Fibroblast of lung (primary cell): ENCODE measurements at regions not wholly inside any gene's neighbourhood (a gene's known extent, or its start where the extent isn't known, plus 50 kb on each side); places are given as distances from the start of the nearest gene placed in this dataset.
"Not testable (repeated sequence)": the region's sequence is repeated elsewhere in the genome, so short reads cannot be mapped to it uniquely, and the experiment has no call there.

Source experiments
- DNase-seq, 2 donors: peaks; one replicate each; pipeline versions ENCODE4 v3.0.0 to v3.0.0-alpha.2; 2010; ENCODE audit warnings: low read depth in 2 of 2
- H2AFZ ChIP-seq: 2 replicates; pipeline ENCODE4 v1.5.1; 2012; ENCODE audit warnings: low read length, control low read depth, inconsistent platforms
- H3K27ac ChIP-seq: 2 replicates; pipeline ENCODE4 v1.5.1; 2011; ENCODE audit warnings: low read length, control low read depth; ENCODE audit not compliant: insufficient read depth
- H3K27me3 ChIP-seq: 2 replicates; pipeline ENCODE4 v1.5.1; 2011; ENCODE audit warnings: mild to moderate bottlenecking, low read length; ENCODE audit not compliant: control insufficient read depth, insufficient read depth
- H3K36me3 ChIP-seq: 2 replicates; pipeline ENCODE4 v1.5.1; 2011; ENCODE audit warnings: low read length; ENCODE audit not compliant: control insufficient read depth, insufficient read depth
- H3K4me1 ChIP-seq: 2 replicates; pipeline ENCODE4 v1.5.1; 2011; ENCODE audit warnings: low read length; ENCODE audit not compliant: control insufficient read depth, insufficient read depth; ENCODE audit errors: extremely low read depth
- H3K4me2 ChIP-seq: 2 replicates; pipeline ENCODE4 v1.5.1; 2011; ENCODE audit warnings: low read length, control low read depth; ENCODE audit not compliant: insufficient read depth; ENCODE audit errors: extremely low read depth
- H3K4me3 ChIP-seq, 4 experiments: fragments of 200-600 bp in 1 of 4; sonication (generic) in 1 of 4; replicated peaks in 1 of 4; 2 replicates each; pipeline ENCODE4 v1.5.1; 2011 to 2016; ENCODE audit warnings: low read length in 4 of 4, low read depth in 3 of 4, mild to moderate bottlenecking in 3 of 4, control low read depth in 2 of 4, inconsistent platforms in 1 of 4, mixed read lengths in 1 of 4; ENCODE audit not compliant: insufficient read depth in 1 of 4; ENCODE audit errors: control extremely low read depth in 1 of 4
- H3K79me2 ChIP-seq: 2 replicates; pipeline ENCODE4 v1.5.1; 2012; ENCODE audit warnings: mild to moderate bottlenecking, low read length, inconsistent platforms; ENCODE audit not compliant: control insufficient read depth, insufficient read depth
- H3K9ac ChIP-seq: 2 replicates; pipeline ENCODE4 v1.5.1; 2011; ENCODE audit warnings: mild to moderate bottlenecking, low read length, control low read depth; ENCODE audit not compliant: insufficient read depth
- H3K9me3 ChIP-seq: 2 replicates; pipeline ENCODE4 v1.5.1; 2012; ENCODE audit warnings: low read depth, low read length; ENCODE audit not compliant: control insufficient read depth, insufficient read depth
- H4K20me1 ChIP-seq: 2 replicates; pipeline ENCODE4 v1.5.1; 2011; ENCODE audit warnings: low read length; ENCODE audit not compliant: control insufficient read depth, insufficient read depth; ENCODE audit errors: extremely low read depth
- EZH2 ChIP-seq: IDR thresholded peaks from 2 replicates; pipeline ENCODE4 v1.5.1; 2012; ENCODE audit warnings: low read length, control low read depth, mild to moderate bottlenecking; ENCODE audit errors: missing control alignments
- TF ChIP-seq, protein P1 (sequence below), 2 donors: IDR thresholded peaks in 1 of 2; conservative IDR thresholded peaks in 1 of 2; 1 replicate in 1 of 2; 2 replicates in 1 of 2; pipeline ENCODE4 v1.5.1; 2011 to 2012; ENCODE audit warnings: low read length in 2 of 2, control low read depth in 1 of 2, inconsistent platforms in 1 of 2, low read depth in 1 of 2, mild to moderate bottlenecking in 1 of 2

DNA sequence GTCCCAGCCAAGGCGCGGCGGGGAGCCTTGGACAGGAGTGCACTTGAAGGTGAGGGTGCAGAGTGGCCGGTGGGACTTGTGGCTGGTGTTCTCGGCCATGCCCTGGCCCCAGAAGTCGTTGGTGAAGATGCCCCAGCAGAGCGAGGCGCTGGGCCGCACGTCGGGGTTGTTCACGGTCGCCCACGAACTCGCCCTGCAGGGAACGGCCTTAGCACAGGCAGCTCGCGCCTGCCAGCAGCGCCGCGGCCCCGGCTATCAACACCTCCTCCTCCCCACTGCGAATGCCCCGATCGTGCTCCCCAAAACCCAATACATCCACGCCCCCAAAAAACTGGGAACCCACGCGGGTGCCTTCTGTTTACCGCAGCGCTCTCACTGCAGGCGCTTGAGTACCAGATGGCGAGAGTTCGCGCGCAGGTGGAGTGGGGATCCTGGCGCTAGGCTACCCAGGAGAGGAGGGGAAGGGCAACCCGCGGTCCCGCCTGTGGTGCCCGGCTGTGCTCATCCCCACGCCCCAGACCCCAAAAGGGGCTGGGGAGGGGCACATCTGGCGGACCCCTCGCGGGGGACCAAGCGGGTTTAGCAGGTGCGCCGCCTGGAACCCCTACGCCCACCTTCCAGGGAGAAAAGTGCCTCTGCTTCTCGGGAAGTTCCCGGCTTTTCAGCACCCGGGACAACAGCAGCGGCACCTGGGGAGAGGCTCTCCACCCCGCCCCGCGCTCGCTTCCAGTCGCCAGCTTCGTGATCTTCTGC lies 386.3 kb upstream of the TMTC1 start:
- Histone ChIP-seq H2AFZ (no peak overlapping the region), H3K79me2 (no peaks in the 10 kb centered on the region), H4K20me1 (no peaks in the 10 kb centered on the region), H3K27me3 (peaks cover 3% of the 10 kb centered on the region), H3K36me3 (no peaks in the 10 kb centered on the region), H3K9me3 (no peaks in the 10 kb centered on the region), H3K4me2 (no peak overlapping the region), H3K9ac (no peak overlapping the region), H3K4me3 (no peak overlapping the region), H3K27ac (no peak overlapping the region), H3K4me1 (no peaks in the 10 kb centered on the region)
- peak in 1 of 2 donors; percentile 14 for DNase-seq
- TF ChIP-seq, protein P1, sequence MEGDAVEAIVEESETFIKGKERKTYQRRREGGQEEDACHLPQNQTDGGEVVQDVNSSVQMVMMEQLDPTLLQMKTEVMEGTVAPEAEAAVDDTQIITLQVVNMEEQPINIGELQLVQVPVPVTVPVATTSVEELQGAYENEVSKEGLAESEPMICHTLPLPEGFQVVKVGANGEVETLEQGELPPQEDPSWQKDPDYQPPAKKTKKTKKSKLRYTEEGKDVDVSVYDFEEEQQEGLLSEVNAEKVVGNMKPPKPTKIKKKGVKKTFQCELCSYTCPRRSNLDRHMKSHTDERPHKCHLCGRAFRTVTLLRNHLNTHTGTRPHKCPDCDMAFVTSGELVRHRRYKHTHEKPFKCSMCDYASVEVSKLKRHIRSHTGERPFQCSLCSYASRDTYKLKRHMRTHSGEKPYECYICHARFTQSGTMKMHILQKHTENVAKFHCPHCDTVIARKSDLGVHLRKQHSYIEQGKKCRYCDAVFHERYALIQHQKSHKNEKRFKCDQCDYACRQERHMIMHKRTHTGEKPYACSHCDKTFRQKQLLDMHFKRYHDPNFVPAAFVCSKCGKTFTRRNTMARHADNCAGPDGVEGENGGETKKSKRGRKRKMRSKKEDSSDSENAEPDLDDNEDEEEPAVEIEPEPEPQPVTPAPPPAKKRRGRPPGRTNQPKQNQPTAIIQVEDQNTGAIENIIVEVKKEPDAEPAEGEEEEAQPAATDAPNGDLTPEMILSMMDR (conservative IDR thresholded peaks at IDR 0.05 in 1 of 2, IDR thresholded peaks at IDR 0.05 in 1 of 2; ENCODE audit: low read depth in 1 of 2, low read length in 2 of 2), result no peak
- no peak for TF ChIP-seq EZH2

DNA sequence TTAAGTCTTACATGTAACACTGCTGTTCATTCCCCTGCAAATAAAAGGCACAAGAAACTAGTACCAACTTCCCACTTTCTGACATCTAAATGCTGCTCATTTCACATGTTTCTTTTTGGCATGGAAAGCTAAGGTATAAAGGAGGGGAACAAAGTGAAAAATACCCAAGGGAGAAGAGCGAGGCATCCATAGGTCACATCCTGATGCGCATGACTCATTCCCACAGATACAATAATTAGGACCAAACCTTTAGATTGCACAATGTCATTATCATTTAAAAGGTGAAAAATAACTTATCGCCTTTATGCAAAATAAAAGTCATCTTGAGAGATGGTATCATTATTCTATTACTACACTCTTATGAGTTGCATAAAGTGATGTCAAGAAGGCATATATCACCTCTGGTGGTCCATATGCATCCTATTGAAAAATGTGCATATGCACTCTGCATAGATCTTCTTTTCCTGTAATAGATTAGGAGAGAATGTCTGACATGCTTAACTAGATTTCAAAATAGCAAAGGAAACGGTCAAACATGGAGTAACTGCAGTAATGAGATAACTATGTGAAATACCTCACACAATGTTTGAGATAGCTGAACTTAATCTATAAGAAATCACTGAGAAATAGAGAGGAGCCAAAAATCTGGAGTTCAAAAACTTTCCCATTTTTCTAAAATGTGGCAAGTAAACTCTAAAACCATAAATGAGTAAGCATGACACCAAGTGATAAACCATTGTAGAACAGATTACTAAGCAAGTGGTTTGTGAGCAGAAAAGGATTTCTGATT lies 382.5 kb upstream of the TMTC1 start:
- Histone ChIP-seq H3K36me3 (no peaks in the 10 kb centered on the region), H2AFZ (no peak overlapping the region), H3K4me2 (no peak overlapping the region), H3K9me3 (no peaks in the 10 kb centered on the region), H3K4me3 (no peak overlapping the region), H3K79me2 (no peaks in the 10 kb centered on the region), H3K27ac (no peak overlapping the region), H3K27me3 (peaks cover 3% of the 10 kb centered on the region), H4K20me1 (no peaks in the 10 kb centered on the region), H3K9ac (no peak overlapping the region), H3K4me1 (no peaks in the 10 kb centered on the region)
- DNase-seq, result peak; percentile 17 to 82
- TF ChIP-seq, protein P1 (conservative IDR thresholded peaks at IDR 0.05 in 1 of 2, IDR thresholded peaks at IDR 0.05 in 1 of 2; ENCODE audit: low read depth in 1 of 2, low read length in 2 of 2), result no peak
- no peak for TF ChIP-seq EZH2

- Histone ChIP-seq H4K20me1 (no peaks in the 10 kb centered on the region), H3K4me1 (no peaks in the 10 kb centered on the region), H3K9me3 (no peaks in the 10 kb centered on the region), H3K4me3 (no peak overlapping the region), H3K27ac (no peak overlapping the region), H3K9ac (no peak overlapping the region), H2AFZ (no peak overlapping the region), H3K79me2 (no peaks in the 10 kb centered on the region), H3K4me2 (no peak overlapping the region), H3K36me3 (no peaks in the 10 kb centered on the region), H3K27me3 (no peaks in the 10 kb centered on the region)
- TF ChIP-seq, protein P1 (conservative IDR thresholded peaks at IDR 0.05 in 1 of 2, IDR thresholded peaks at IDR 0.05 in 1 of 2; ENCODE audit: low read depth in 1 of 2, low read length in 2 of 2), result no peak
- no peak for TF ChIP-seq EZH2
- peak in 1 of 2 donors; percentile 14 for DNase-seq
These were observed 380.9 kb upstream of the TMTC1 start for GRCh38 chr12:30164382-30165318.

DNA sequence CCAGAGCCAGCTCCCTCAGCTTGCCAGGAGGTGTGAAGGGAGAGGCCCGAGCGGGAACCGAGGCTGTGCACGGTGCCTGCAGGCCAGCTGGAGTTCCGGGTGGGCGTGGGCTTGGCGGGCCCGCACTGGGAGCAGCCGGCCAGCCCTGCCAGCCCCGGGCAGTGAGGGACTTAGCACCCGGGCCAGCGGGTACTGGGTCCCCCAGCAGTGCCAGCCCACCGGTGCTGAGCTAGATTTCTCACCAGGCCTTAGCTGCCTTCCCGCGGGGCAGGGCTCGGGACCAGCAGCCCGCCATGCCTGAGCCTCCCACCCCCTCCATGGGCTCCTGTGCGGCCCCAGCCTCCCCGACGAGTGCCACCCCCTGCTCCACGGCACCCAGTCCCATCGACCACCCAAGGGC lies 373.1 kb upstream of the TMTC1 start:
- DNase-seq, H4K20me1 ChIP-seq, H3K9me3 ChIP-seq, H3K36me3 ChIP-seq, H3K79me2 ChIP-seq, H3K9ac ChIP-seq, H2AFZ ChIP-seq, H3K27ac ChIP-seq, H3K27me3 ChIP-seq, H3K4me1 ChIP-seq, H3K4me2 ChIP-seq, H3K4me3 ChIP-seq: not testable (repeated sequence)
